GM12878 (cell line): ENCODE measurements at regions not wholly inside any gene's neighbourhood (a gene's known extent, or its start where the extent isn't known, plus 50 kb on each side); places are given as distances from the start of the nearest gene placed in this dataset.
A peak's percentile ranks its signal among the peaks of the same experiment; 100 is the strongest.

Experiments
- ATF3 ChIP-seq: IDR thresholded peaks from 2 replicates; pipeline ENCODE4 v1.6.1; 2011; ENCODE audit warnings: low read depth, mild to moderate bottlenecking, low read length, moderate library complexity, borderline replicate concordance; ENCODE audit errors: extremely low read depth
- CHD2 ChIP-seq: IDR thresholded peaks from 2 replicates; pipeline ENCODE4 v1.6.1; 2011; ENCODE audit warnings: low read depth, low read length, improper control_type of control experiment, borderline replicate concordance
- CREM ChIP-seq: IDR thresholded peaks from 2 replicates; pipeline ENCODE4 v1.6.1; 2014; ENCODE audit warnings: antibody characterized with exemption, low read depth
- EED ChIP-seq: sonication (generic); IDR thresholded peaks from 2 replicates; pipeline ENCODE4 v1.6.1; 2016; ENCODE audit warnings: antibody characterized with exemption, low read depth
- ETV6 ChIP-seq, 2 experiments: fragments of 450-650 bp in 1 of 2; IDR thresholded peaks in 1 of 2; conservative IDR thresholded peaks in 1 of 2; 2 replicates each; pipeline ENCODE4 v1.6.1; 2014; ENCODE audit warnings: antibody characterized with exemption in 1 of 2, borderline replicate concordance in 1 of 2, low read depth in 1 of 2, mild to moderate bottlenecking in 1 of 2, moderate library complexity in 1 of 2
- FOS ChIP-seq: IDR thresholded peaks from 3 replicates; pipeline ENCODE4 v1.6.1; 2011; ENCODE audit warnings: borderline replicate concordance; ENCODE audit not compliant: insufficient read length; ENCODE audit errors: extremely low read depth
- GABPA ChIP-seq: IDR thresholded peaks from 2 replicates; pipeline ENCODE4 v1.6.1; 2014; ENCODE audit warnings: antibody characterized with exemption, low read depth, mild to moderate bottlenecking, inconsistent platforms
- GATAD2B ChIP-seq: fragments of 450-650 bp; conservative IDR thresholded peaks from 2 replicates; pipeline ENCODE4 v1.6.1; 2017; ENCODE audit warnings: low read depth, mild to moderate bottlenecking, moderate library complexity
- MTA2 ChIP-seq: fragments of 450-650 bp; IDR thresholded peaks from 2 replicates; pipeline ENCODE4 v1.6.1; 2016; ENCODE audit warnings: low read depth, mild to moderate bottlenecking, moderate library complexity
- MYB ChIP-seq: fragments of 150-350 bp; IDR thresholded peaks from 2 replicates; pipeline ENCODE4 v1.6.1; 2014; ENCODE audit warnings: mild to moderate bottlenecking, low read depth, low read length, borderline replicate concordance
- NFIC ChIP-seq: IDR thresholded peaks from 2 replicates; pipeline ENCODE4 v1.6.1; 2012; ENCODE audit warnings: low read depth, mild to moderate bottlenecking, inconsistent platforms, low read length, moderate library complexity
- NFXL1 ChIP-seq: fragments of 450-650 bp; IDR thresholded peaks from 2 replicates; pipeline ENCODE4 v1.6.1; 2017; ENCODE audit warnings: antibody characterized with exemption, mild to moderate bottlenecking, borderline replicate concordance
- NRF1 ChIP-seq: conservative IDR thresholded peaks from 2 replicates; pipeline ENCODE4 v1.6.1; 2011; ENCODE audit warnings: mild to moderate bottlenecking, low read depth, low read length, improper control_type of control experiment
- PAX5 ChIP-seq: IDR thresholded peaks from 2 replicates; pipeline ENCODE4 v1.6.1; 2011; ENCODE audit warnings: low read depth, low read length, borderline replicate concordance
- POLR2A ChIP-seq: IDR thresholded peaks from 2 replicates; pipeline ENCODE4 v1.6.1; 2011; ENCODE audit warnings: low read depth, mild to moderate bottlenecking, low read length
- REST ChIP-seq: IDR thresholded peaks from 2 replicates; pipeline ENCODE4 v1.6.1; 2012; ENCODE audit warnings: mild to moderate bottlenecking, low read depth, low read length
- SREBF1 ChIP-seq: IDR thresholded peaks from 2 replicates; pipeline ENCODE4 v1.6.1; 2012; ENCODE audit warnings: mild to moderate bottlenecking, low read length
- TCF12 ChIP-seq: IDR thresholded peaks from 2 replicates; pipeline ENCODE4 v1.6.1; 2011; ENCODE audit warnings: low read depth, mild to moderate bottlenecking, low read length
- ZBTB4 ChIP-seq: fragments of 450-650 bp; formaldehyde crosslinking; IDR thresholded peaks from 2 replicates; pipeline ENCODE4 v1.4.0; 2022; ENCODE audit warnings: mild to moderate bottlenecking, moderate library complexity
- ZNF207 ChIP-seq: fragments of 450-650 bp; IDR thresholded peaks from 2 replicates; pipeline ENCODE4 v1.6.1; 2014; ENCODE audit warnings: antibody characterized with exemption, mild to moderate bottlenecking, borderline replicate concordance
- TF ChIP-seq, protein P1 (sequence below): IDR thresholded peaks from 2 replicates; pipeline ENCODE4 v1.6.1; 2012; ENCODE audit warnings: low read depth, low read length, improper control_type of control experiment
- TF ChIP-seq, protein P2 (sequence below): IDR thresholded peaks from 2 replicates; pipeline ENCODE4 v1.6.1; 2011; ENCODE audit warnings: borderline replicate concordance, low read depth, mild to moderate bottlenecking, moderate library complexity, mixed read lengths, low read length; ENCODE audit not compliant: insufficient read depth; ENCODE audit errors: extremely low read length

- no peak for TF ChIP-seq ETV6 (conservative IDR thresholded peaks at IDR 0.05 in 1 of 2, IDR thresholded peaks at IDR 0.05 in 1 of 2; ENCODE audit: borderline replicate concordance in 1 of 2, low read depth in 1 of 2)
- no peak for TF ChIP-seq NRF1
- TF ChIP-seq MTA2 = no peak
- no peak for TF ChIP-seq EED
- no peak for TF ChIP-seq CHD2
- TF ChIP-seq, protein P1, sequence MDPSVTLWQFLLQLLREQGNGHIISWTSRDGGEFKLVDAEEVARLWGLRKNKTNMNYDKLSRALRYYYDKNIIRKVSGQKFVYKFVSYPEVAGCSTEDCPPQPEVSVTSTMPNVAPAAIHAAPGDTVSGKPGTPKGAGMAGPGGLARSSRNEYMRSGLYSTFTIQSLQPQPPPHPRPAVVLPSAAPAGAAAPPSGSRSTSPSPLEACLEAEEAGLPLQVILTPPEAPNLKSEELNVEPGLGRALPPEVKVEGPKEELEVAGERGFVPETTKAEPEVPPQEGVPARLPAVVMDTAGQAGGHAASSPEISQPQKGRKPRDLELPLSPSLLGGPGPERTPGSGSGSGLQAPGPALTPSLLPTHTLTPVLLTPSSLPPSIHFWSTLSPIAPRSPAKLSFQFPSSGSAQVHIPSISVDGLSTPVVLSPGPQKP = no peak
- TF ChIP-seq NFIC = no peak
- TF ChIP-seq TCF12 = 0 out of 2 replicates have a peak, but pooled peaks have one; percentile 24
- TF ChIP-seq ATF3 = no peak
- no peak for TF ChIP-seq ZNF207
- peak; percentile 64 for TF ChIP-seq PAX5
- TF ChIP-seq MYB = no peak
- no peak for TF ChIP-seq ZBTB4 (CRISPR knock-in tag)
- TF ChIP-seq CREM = no peak
- TF ChIP-seq, protein P2, sequence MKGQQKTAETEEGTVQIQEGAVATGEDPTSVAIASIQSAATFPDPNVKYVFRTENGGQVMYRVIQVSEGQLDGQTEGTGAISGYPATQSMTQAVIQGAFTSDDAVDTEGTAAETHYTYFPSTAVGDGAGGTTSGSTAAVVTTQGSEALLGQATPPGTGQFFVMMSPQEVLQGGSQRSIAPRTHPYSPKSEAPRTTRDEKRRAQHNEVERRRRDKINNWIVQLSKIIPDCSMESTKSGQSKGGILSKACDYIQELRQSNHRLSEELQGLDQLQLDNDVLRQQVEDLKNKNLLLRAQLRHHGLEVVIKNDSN = no peak
- no peak for TF ChIP-seq NFXL1
- TF ChIP-seq GATAD2B = no peak
- TF ChIP-seq SREBF1 = no peak
- TF ChIP-seq POLR2A = no peak
- TF ChIP-seq FOS = no peak
- no peak for TF ChIP-seq GABPA
- TF ChIP-seq REST = no peak
Measured at GRCh38 chr10:78953113-78953798, 115.5 kb upstream of the ZMIZ1 start (continued).
